Astrocyte of the hippocampus (primary cell): ENCODE measurements at regions not wholly inside any gene's neighbourhood (a gene's known extent, or its start where the extent isn't known, plus 50 kb on each side); places are given as distances from the start of the nearest gene placed in this dataset.
A peak's percentile ranks its signal among the peaks of the same experiment; 100 is the strongest.
"Not testable (repeated sequence)": the region's sequence is repeated elsewhere in the genome, so short reads cannot be mapped to it uniquely, and the experiment has no call there.

ENCODE experiments used
- DNase-seq: peaks from one replicate; pipeline ENCODE4 v3.0.0; 2011; ENCODE audit warnings: low read depth, low spot score

GRCh38 chr5:94102849-94103248, 361.4 kb upstream of the POU5F2 start:
- no peak for DNase-seq

DNA sequence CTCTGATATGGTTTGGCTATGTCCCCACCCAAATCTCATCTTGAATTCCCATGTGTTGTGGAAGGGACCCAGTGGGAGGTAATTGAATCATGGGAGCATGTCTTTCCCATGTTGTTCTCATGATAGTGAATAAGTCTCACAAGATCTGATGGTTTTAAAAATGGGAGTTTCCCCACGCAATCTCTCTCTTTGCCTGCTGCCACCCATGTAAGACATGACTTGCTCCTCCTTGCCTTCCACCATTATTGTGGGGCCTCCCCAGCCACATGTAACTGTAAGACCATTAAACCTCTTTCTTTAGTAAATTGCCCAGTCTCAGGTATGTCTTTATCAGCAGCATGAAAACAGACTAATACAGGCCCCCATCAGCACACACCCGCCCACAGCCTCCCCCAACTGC, 356.0 kb upstream of the POU5F2 start:
- not testable (repeated sequence) for DNase-seq

- no peak for DNase-seq
Measured at GRCh38 chr5:94094793-94095441, 353.5 kb upstream of the POU5F2 start.

DNA sequence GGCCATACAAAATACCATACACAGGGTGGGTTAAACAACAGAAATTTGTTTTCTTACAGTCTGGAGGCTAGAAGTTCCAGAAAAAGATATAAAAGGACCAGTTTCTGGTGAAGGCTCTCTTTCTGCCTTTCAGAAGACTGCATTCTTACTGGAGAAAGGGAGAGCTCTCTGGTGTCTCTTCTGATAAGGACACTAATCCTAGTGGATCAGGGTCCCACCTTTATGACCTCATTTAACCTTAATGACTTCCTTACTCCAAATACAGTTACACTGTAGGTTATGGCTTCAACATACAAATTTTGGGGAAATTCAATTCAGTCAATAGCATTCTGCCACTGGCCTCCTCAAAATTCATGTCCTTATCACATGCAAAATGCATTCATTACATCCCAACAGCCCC, 351.9 kb upstream of the POU5F2 start:
- DNase-seq: no peak

- not testable (repeated sequence) for DNase-seq
Measured at GRCh38 chr5:94086635-94087034, 345.2 kb upstream of the POU5F2 start.

- no peak for DNase-seq
Measured at GRCh38 chr5:94086194-94086593, 344.8 kb upstream of the POU5F2 start.

DNA sequence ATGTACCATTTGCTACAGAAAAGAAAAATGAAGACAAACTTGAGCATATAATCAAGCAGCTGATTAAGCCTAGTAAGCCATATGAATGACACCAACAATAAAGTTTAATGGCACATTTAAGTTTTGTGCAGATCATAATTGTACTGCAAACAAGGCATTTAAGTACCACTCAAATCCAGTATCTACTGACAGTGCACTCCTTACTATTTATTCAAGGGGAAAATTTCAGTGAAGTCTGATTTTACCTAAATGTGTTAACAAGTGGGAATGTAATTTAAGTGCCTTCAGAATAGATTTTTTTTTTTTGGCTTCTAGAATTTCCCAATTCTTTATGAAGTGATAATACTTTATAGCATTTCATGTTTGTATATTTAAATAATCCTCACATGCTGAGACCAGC, 341.0 kb upstream of the POU5F2 start:
- DNase-seq: no peak

DNA sequence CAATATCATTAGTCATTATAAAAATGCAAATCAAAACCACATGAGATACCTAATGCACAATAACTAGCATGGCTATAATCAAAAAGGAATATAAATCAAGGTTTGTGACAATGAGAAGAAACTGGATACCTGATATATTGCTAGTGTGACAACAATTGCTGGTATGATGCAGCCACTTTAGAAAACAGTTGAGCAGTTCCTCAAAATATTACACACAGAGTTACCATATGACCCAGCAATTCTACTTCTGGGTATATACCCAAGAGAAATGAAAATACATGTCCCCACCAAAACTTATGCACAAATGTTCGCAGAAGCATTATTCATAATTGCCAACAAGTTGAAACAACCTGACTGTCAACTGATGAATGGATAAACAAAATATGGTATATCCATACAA, 339.7 kb upstream of the POU5F2 start:
- no peak for DNase-seq

GRCh38 chr5:94080390-94080789, 339.0 kb upstream of the POU5F2 start:
- DNase-seq: no peak

DNA sequence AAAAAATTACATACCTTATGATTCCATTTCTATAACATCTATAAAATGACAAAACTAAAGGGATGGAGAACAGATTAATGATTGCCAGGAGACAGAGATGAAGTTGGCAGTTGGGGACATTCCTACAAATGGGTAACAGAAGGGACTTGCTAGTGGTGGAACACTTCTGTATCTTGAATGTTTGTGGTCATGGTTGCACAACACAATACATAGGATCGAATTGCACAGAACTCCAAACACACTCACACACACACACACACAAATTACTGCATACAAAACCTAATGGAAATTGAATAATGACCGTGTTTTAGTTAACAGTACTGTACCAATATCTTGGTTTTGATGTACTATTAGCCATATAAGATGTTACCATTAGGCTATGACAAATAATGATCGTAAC, 330.7 kb upstream of the POU5F2 start:
- DNase-seq: no peak

DNA sequence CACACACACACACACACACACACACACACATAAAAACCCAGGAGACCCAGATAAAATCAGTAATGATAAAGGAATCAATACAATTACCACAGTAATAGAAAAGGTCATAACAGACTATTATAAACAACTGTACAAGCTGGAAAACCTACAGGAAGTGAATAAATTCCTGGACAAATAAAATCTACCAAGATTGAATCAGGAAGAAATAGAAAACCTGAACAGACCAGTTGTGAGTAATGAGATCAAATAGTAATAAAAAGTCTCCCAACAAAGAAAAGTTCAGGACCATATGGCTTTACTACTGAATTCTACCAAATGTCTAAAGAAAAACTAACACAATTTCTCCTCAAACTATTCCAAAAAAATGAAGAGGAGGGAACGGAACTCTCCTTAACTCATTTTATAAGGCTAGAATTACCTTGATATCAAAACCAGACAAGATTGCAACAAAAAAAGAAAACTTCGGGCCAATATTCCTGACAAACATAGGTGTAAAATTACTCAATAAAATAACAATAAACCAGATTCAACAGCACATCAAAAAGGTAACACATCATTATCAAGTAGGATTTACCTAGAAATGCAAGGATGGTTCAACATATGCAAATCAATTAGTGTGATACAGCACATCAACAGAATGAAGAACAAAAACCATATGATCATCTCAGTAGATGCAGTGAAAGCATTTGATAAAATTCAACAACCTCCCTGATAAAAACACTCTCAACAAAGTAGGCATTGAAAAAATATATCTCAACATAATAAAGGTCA, 325.2 kb upstream of the POU5F2 start:
- DNase-seq: no peak

- no peak for DNase-seq
Measured at GRCh38 chr5:94064025-94064424, 322.6 kb upstream of the POU5F2 start.

DNA sequence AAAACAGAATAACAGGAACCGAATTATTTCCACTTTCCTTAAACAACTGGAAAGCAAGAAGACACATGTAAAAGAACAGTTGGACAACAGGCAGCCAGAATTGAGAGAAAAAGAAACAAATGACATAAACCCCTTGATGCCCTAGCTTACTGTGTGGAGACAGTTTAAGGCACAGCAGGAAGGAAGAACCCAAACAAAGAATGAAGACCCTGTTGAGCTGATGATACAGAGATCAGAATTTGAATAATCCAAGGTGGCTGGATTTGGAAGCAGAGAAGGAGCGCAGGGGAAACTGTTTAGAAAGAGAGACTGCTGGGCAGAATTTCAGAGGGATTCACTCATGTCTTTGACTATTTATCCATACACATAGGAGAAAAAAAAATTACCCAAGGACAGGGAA, 316.3 kb upstream of the POU5F2 start:
- no peak for DNase-seq

GRCh38 chr5:94057217-94057616, 315.8 kb upstream of the POU5F2 start:
- no peak for DNase-seq

GRCh38 chr5:94049307-94049922, 308.0 kb upstream of the POU5F2 start:
- not testable (repeated sequence) for DNase-seq

DNA sequence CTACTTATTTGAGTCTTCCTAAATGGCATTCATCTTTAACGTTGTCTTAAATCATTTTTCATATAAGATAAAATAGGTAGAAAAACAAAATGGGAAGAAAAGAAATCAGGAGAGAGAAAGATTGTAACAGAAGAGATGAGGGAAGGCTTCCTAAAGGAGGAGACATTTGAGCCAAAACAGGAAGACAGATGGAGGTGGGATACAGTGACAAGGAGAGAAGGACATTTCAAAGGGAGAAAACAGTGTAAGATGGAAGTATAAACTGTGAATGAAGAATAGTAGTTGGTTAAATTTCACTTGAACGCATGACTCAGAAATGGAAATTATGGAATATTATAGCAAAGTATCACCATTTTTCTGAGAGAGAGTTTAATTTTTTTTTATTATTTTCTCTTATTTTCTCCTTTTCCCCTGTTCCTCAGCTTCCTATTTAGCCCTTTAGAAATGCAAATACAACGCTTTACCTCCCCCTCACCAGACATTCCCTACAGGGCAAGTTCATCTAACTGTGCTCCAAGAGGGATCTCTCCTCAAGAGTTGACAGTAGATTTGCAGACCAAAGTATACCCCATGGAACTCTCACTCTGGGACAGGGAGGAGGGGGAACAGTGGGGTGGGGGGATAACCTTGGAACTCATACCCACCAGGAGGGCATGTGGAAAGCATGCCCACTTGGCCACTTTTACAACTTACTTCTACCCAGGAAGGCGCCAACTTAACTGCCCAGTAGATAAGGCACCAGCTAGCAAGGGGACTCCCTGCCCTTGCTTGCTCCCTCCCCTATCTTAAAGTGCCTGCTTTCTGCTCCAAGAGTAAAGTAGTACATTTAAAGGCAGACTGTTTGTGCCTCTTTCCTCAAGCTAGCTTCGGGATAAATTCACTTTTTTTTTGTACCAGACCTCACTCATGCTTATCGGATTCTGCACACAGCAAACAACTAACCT, 304.7 kb upstream of the POU5F2 start:
- DNase-seq: no peak

DNA sequence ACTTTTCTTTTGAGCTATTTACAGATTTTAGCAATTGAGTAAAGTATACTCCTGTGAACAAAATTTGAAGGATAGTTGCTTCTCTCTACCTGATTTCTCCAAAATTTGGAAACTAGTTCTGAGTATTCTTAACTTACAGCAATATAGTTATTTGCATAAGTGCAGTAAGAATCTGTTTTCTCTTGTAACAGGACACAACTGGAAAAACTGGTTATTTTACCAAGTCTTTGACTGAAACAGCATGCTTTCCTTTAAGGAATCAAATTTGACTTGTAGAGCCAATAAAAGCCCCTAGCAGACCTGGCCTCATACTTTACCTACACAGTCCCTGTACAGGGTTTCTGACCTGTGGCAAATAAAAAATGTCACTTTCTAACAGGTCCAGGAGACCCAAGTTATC, 301.9 kb upstream of the POU5F2 start:
- DNase-seq: no peak

- DNase-seq: no peak
Measured at GRCh38 chr5:94040591-94041148, 299.3 kb upstream of the POU5F2 start.

GRCh38 chr5:94039101-94039500, 297.7 kb upstream of the POU5F2 start:
- no peak for DNase-seq

- no peak for DNase-seq
Measured at GRCh38 chr5:94031631-94032030, 290.2 kb upstream of the POU5F2 start.

DNA sequence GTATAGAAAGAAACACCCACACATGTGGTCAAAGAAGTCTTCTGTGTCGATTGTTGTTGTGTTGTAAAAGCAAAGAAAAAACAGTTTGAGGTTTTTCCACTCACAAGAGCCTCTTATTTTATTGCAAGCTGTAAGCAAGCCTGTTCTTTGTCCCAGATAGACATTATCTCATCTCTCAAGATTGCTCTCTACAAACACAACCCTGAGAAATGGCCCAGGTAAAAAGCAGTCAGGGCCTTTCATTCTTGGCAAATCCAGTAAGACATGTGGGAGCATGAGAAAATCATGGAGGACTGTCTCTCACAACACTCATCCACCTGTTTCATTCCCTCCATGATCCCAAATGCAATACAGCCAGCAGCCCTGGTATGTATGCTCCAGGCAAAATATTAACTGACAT, 286.6 kb upstream of the POU5F2 start:
- peak; percentile 51 for DNase-seq

DNA sequence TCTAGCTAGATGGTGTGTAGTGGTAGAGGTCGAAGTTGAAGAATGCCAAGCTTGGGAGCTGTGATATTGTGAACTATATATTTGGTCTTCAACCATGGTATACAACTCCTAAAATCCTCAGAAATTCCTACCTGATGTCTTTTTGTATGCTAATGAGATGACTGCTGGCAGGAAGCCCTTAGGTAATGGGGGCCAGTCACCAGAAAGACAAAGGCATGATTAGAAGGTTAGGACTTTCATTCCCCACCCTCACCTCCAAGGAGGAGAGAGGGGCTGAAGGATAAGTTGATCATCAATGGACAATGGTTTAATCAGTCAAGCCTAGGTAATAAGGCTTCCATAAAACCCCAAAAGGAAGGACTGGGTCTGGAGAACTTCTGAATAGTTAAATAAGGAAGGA, 285.7 kb upstream of the POU5F2 start:
- DNase-seq: no peak
